Hepatocyte (in vitro differentiated cells): ENCODE measurements at regions not wholly inside any gene's neighbourhood (a gene's known extent, or its start where the extent isn't known, plus 50 kb on each side); places are given as distances from the start of the nearest gene placed in this dataset.
"Not testable (repeated sequence)": the region's sequence is repeated elsewhere in the genome, so short reads cannot be mapped to it uniquely, and the experiment has no call there.

Source experiments
- DNase-seq: peaks from one replicate; pipeline ENCODE4 v3.0.0-alpha.2; 2016; ENCODE audit warnings: low spot score
- H2AFZ ChIP-seq: fragments of 200-600 bp; sonication (generic); 2 replicates; pipeline ENCODE4 v1.6.0; 2016; ENCODE audit warnings: antibody characterized with exemption, mild to moderate bottlenecking
- H3K27ac ChIP-seq: fragments of 200-600 bp; sonication (generic); 2 replicates; pipeline ENCODE4 v1.5.1; 2016; ENCODE audit warnings: mild to moderate bottlenecking
- H3K27me3 ChIP-seq: fragments of 200-600 bp; sonication (generic); 2 replicates; pipeline ENCODE4 v1.6.1; 2016
- H3K36me3 ChIP-seq: fragments of 200-600 bp; sonication (generic); replicated peaks from 2 replicates; pipeline ENCODE4 v1.5.1; 2016; ENCODE audit warnings: low read depth; ENCODE audit not compliant: insufficient read depth
- H3K4me1 ChIP-seq: fragments of 200-600 bp; sonication (generic); 2 replicates; pipeline ENCODE4 v1.5.1; 2016; ENCODE audit warnings: mild to moderate bottlenecking, moderate library complexity; ENCODE audit not compliant: insufficient read depth
- H3K4me2 ChIP-seq: fragments of 200-600 bp; sonication (generic); 2 replicates; pipeline ENCODE4 v1.6.0; 2016
- H3K4me3 ChIP-seq: fragments of 200-600 bp; sonication (generic); 2 replicates; pipeline ENCODE4 v1.5.1; 2016; ENCODE audit warnings: mild to moderate bottlenecking
- H3K79me2 ChIP-seq: fragments of 200-600 bp; sonication (generic); 2 replicates; pipeline ENCODE4 v1.6.0; 2017; ENCODE audit warnings: mild to moderate bottlenecking
- H3K9me2 ChIP-seq: fragments of 200-600 bp; sonication (generic); replicated peaks from 2 replicates; pipeline ENCODE4 v1.6.0; 2017; ENCODE audit warnings: mild to moderate bottlenecking; ENCODE audit not compliant: insufficient read depth
- H3K9me3 ChIP-seq: fragments of 200-600 bp; sonication (generic); 2 replicates; pipeline ENCODE4 v1.5.1; 2016; ENCODE audit warnings: low read depth, mild to moderate bottlenecking
- H4K20me1 ChIP-seq: fragments of 200-600 bp; sonication (generic); 2 replicates; pipeline ENCODE4 v1.6.0; 2016; ENCODE audit warnings: mild to moderate bottlenecking; ENCODE audit not compliant: insufficient read depth, poor library complexity, severe bottlenecking
- EZH2 ChIP-seq: fragments of 200-600 bp; sonication (generic); IDR thresholded peaks from 2 replicates; pipeline ENCODE4 v1.6.1; 2016; ENCODE audit warnings: antibody characterized with exemption, mild to moderate bottlenecking, borderline replicate concordance
- EZH2phosphoT487 ChIP-seq: fragments of 200-600 bp; sonication (generic); IDR thresholded peaks from one replicate; pipeline ENCODE4 v1.6.1; 2018; ENCODE audit warnings: antibody characterized with exemption, mild to moderate bottlenecking, low read depth, moderate library complexity; ENCODE audit not compliant: unreplicated experiment, severe bottlenecking
- WGBS: methylation state at CpG from one replicate; pipeline ENCODE4 v1.1.6; 2016; ENCODE audit warnings: low lambda C conversion rate; ENCODE audit errors: missing lambda C conversion rate; 5-methylcytosine and 5-hydroxymethylcytosine counted together
- TF ChIP-seq, protein P1 (sequence below): fragments of 200-600 bp; sonication (generic); IDR thresholded peaks from 2 replicates; pipeline ENCODE4 v1.5.1; 2016; ENCODE audit warnings: antibody characterized with exemption, mild to moderate bottlenecking; ENCODE audit not compliant: poor library complexity

DNA sequence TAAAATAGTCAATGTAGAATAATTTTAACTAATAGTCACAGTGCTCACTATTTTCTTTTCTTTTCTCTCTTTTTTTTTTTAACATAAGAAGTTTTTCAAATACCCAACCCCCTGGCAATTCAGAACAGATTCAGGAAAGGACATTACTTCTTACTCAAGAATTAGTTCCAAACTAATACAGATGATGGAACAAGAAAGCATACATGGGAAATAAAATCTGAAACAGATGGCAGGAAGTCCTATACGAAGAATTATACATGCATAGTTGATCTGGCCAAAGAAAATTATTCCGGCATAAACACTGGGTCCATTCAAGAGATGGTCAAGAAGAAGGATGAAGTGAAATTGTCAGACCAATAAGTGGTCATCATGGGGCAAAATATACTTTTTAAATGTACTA, 614.4 kb upstream of the INTU start:
- H3K79me2 ChIP-seq: no peaks in the 10 kb centered on the region
- H3K4me1 ChIP-seq: no peaks in the 10 kb centered on the region
- no peak overlapping the region for H3K4me2 ChIP-seq
- H3K27me3 ChIP-seq: no peaks in the 10 kb centered on the region
- TF ChIP-seq EZH2phosphoT487 (no peak), EZH2 (no peak)
- TF ChIP-seq, protein P1, sequence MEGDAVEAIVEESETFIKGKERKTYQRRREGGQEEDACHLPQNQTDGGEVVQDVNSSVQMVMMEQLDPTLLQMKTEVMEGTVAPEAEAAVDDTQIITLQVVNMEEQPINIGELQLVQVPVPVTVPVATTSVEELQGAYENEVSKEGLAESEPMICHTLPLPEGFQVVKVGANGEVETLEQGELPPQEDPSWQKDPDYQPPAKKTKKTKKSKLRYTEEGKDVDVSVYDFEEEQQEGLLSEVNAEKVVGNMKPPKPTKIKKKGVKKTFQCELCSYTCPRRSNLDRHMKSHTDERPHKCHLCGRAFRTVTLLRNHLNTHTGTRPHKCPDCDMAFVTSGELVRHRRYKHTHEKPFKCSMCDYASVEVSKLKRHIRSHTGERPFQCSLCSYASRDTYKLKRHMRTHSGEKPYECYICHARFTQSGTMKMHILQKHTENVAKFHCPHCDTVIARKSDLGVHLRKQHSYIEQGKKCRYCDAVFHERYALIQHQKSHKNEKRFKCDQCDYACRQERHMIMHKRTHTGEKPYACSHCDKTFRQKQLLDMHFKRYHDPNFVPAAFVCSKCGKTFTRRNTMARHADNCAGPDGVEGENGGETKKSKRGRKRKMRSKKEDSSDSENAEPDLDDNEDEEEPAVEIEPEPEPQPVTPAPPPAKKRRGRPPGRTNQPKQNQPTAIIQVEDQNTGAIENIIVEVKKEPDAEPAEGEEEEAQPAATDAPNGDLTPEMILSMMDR: no peak
- no peak for DNase-seq
- WGBS: 66% methylated on average over 2 of the region's 2 CpGs
- no peak overlapping the region for H3K4me3 ChIP-seq
- no peak overlapping the region for H3K27ac ChIP-seq
- no peaks in the 10 kb centered on the region for H4K20me1 ChIP-seq
- H3K9me3 ChIP-seq: no peaks in the 10 kb centered on the region
- H2AFZ ChIP-seq: no peak overlapping the region
- no peaks in the 10 kb centered on the region for H3K36me3 ChIP-seq
- no peaks in the 10 kb centered on the region for H3K9me2 ChIP-seq

DNA sequence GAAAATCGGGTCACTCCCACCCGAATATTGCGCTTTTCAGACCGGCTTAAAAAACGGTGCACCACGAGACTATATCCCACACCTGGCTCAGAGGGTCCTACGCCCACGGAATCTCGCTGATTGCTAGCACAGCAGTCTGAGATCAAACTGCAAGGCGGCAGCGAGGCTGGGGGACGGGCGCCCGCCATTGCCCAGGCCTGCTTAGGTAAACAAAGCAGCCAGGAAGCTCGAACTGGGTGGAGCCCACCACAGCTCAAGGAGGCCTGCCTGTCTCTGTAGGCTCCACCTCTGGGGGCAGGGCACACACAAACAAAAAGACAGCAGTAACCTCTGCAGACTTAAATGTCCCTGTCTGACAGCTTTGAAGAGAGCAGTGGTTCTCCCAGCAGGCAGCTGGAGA, 611.9 kb upstream of the INTU start:
- not testable (repeated sequence) for H3K9me2 ChIP-seq, H3K36me3 ChIP-seq, H3K9me3 ChIP-seq, H3K27ac ChIP-seq, H3K4me2 ChIP-seq, H3K4me3 ChIP-seq, H3K4me1 ChIP-seq, H2AFZ ChIP-seq, DNase-seq, H4K20me1 ChIP-seq, H3K79me2 ChIP-seq, H3K27me3 ChIP-seq
- WGBS: 81% methylated on average over 15 of the region's 15 CpGs

DNA sequence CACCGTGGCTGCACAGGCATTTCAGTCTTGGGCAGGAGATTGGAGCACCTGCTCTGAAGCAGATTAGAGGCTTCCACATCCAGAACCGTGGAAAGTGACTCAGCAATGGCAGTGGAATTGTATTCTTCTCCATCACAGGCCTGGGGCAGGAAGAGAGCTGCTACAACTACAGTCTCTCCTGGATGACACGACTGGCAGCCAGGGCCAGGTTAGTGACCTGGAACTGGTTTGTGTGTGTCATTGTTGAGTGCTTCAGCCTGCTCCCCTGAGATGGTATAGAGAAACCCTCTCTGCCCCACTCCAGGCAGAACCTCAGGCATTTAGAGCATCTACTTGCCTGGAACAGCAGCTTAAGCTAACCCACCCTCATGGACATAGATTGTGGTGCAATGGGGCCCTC, 596.5 kb upstream of the INTU start:
- no peak for TF ChIP-seq EZH2
- TF ChIP-seq EZH2phosphoT487: no peak
- TF ChIP-seq, protein P1: no peak
- H3K36me3 ChIP-seq: no peaks in the 10 kb centered on the region
- 73% methylated on average over 3 of the region's 3 CpGs for WGBS

DNA sequence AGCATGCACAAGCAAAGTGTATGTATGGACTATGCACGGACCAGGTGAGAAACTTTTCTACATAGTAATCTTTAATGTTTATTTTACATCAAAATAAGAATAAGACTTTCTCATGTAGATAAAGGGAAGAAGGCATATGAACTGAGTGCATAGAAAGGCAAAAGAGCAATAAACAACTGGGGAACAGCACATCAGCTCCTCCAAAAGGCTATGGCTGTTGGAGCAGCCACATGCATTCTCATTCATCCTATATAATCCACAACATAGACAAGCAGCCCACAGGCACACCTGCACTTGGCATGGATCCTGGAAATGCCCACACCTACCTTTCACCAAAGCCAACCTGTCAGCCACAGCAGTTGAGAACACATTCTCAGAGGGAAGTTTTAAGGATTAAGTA, 586.9 kb upstream of the INTU start:
- TF ChIP-seq EZH2 (no peak), EZH2phosphoT487 (no peak)
- TF ChIP-seq, protein P1: no peak
- H4K20me1 ChIP-seq: no peaks in the 10 kb centered on the region
- no peak overlapping the region for H3K27ac ChIP-seq
- no peaks in the 10 kb centered on the region for H3K4me1 ChIP-seq
- H3K9me3 ChIP-seq: no peaks in the 10 kb centered on the region
- H3K4me2 ChIP-seq: no peak overlapping the region
- H3K79me2 ChIP-seq: no peaks in the 10 kb centered on the region
- no peak for DNase-seq
- H2AFZ ChIP-seq: no peak overlapping the region
- no peak overlapping the region for H3K4me3 ChIP-seq
- no peaks in the 10 kb centered on the region for H3K9me2 ChIP-seq
- H3K27me3 ChIP-seq: no peaks in the 10 kb centered on the region
- 33% methylated on average over 1 of the region's 1 CpG for WGBS
- no peaks in the 10 kb centered on the region for H3K36me3 ChIP-seq

More for the DNA sequence above, 596.5 kb upstream of the INTU start:
- DNase-seq: no peak
- Histone ChIP-seq H3K4me2 (no peak overlapping the region), H3K4me1 (no peaks in the 10 kb centered on the region), H3K9me3 (no peaks in the 10 kb centered on the region), H3K27me3 (no peaks in the 10 kb centered on the region), H4K20me1 (no peaks in the 10 kb centered on the region), H3K9me2 (no peaks in the 10 kb centered on the region), H3K4me3 (no peak overlapping the region), H3K27ac (no peak overlapping the region), H2AFZ (no peak overlapping the region), H3K79me2 (no peaks in the 10 kb centered on the region)
